ENCODE measurements at regions not wholly inside any gene's neighbourhood (a gene's known extent, or its start where the extent isn't known, plus 50 kb on each side); places are given as distances from the start of the nearest gene placed in this dataset.

- peak; percentile 79 for DNase-seq (ENCODE audit: low read depth)
Measured at GRCh38 chr22:46054091-46055073, 77.4 kb upstream of the WNT7B start.

GRCh38 chr22:46055181-46055875 is 78.4 kb upstream of the WNT7B start:
- no peak for DNase-seq (ENCODE audit: low read depth)

- DNase-seq (ENCODE audit: low read depth), result no peak
Measured at GRCh38 chr22:46055911-46056545, 79.1 kb upstream of the WNT7B start.

- no peak for DNase-seq (ENCODE audit: low read depth)
Measured at GRCh38 chr22:46056546-46057245, 79.7 kb upstream of the WNT7B start.

- DNase-seq (ENCODE audit: low read depth), result no peak
Measured at GRCh38 chr22:46057246-46058090, 80.5 kb upstream of the WNT7B start.

GRCh38 chr22:46058091-46058420 is 81.1 kb upstream of the WNT7B start:
- peak; percentile 70 for DNase-seq (ENCODE audit: low read depth)

GRCh38 chr22:46058591-46059519 is 81.9 kb upstream of the WNT7B start:
- DNase-seq (ENCODE audit: low read depth), result no peak

GRCh38 chr22:46060292-46061123 is 83.5 kb upstream of the WNT7B start:
- no peak for DNase-seq (ENCODE audit: low read depth)

GRCh38 chr22:46061124-46061500 is 84.2 kb upstream of the WNT7B start:
- no peak for DNase-seq (ENCODE audit: low read depth)

GRCh38 chr22:46061501-46062231 is 84.7 kb upstream of the WNT7B start:
- no peak for DNase-seq (ENCODE audit: low read depth)

GRCh38 chr22:46062232-46062615 is 85.3 kb upstream of the WNT7B start:
- no peak for DNase-seq (ENCODE audit: low read depth)

GRCh38 chr22:46062971-46063631 is 86.1 kb upstream of the WNT7B start:
- no peak for DNase-seq (ENCODE audit: low read depth)

GRCh38 chr22:46063846-46064227 is 86.5 kb upstream of the PPARA start:
- no peak for DNase-seq (ENCODE audit: low read depth)

GRCh38 chr22:46064228-46064965 is 85.9 kb upstream of the PPARA start:
- no peak for DNase-seq (ENCODE audit: low read depth)

- no peak for DNase-seq (ENCODE audit: low read depth)
Measured at GRCh38 chr22:46064966-46065666, 85.2 kb upstream of the PPARA start.

GRCh38 chr22:46065691-46066454 is 84.5 kb upstream of the PPARA start:
- no peak for DNase-seq (ENCODE audit: low read depth)
